ENCODE measurements at regions not wholly inside any gene's neighbourhood (a gene's known extent, or its start where the extent isn't known, plus 50 kb on each side); places are given as distances from the start of the nearest gene placed in this dataset.
A peak's percentile ranks its signal among the peaks of the same experiment; 100 is the strongest.
"Not testable (repeated sequence)": the region's sequence is repeated elsewhere in the genome, so short reads cannot be mapped to it uniquely, and the experiment has no call there.

- intact Hi-C loops (cut with DNase I): no loop called here
- DNase-seq (no peak), ATAC-seq (no peak)
These were observed 547.7 kb downstream of the KCNJ2 start for GRCh38 chr17:70717042-70717441.

DNA sequence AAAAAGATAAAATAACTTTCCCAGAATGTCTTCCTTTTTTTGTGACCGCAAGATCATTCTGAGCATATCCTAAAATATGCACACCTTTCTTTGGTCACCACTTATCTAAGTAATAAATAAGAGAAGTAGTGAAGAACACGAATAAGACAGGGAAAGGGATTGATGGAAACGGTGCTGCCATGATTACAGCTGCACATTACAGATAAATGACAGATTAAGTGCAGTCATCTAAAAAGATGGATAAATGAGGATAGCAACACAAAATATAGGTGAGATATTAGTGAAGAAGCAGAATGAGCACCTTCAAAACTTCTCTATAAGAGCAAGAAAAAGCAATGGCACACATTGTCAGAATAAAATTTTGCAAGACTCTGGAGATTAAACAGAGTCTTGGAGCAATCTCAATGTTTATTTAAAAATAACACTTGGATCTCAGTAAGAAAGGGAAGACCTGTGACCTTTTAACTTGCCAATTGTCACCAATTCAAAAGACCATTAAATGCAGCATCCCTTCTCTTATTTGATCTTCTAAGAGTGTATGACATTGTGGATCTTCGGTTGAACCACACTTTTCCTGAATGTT lies 567.1 kb downstream of the KCNJ2 start:
- DNase-seq: no peak
- no peak for ATAC-seq
- intact Hi-C loops (cut with DNase I): no loop called here

DNA sequence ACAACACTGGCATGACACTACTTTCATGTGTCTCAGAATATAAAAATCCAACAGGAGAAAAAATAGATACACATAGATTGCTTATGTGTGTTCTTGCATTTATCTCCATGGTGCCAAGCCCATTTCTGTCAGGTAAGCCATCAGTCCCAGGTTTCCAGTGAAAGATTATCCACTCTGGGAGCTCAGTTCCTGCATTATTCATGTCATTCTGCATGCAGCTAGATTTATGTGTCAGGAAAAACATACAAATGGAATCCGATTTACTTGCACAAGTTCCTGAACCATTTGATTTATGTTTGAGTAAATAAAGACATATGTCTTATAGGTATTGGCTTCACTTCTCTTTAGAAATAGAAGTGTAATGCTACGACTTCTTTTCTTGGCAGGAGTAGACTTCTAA lies 569.7 kb downstream of the KCNJ2 start:
- intact Hi-C loops (cut with DNase I): no loop called here
- DNase-seq: no peak
- no peak for ATAC-seq

- intact Hi-C loops (cut with DNase I); ATAC-seq; DNase-seq: not testable (repeated sequence)
These were observed 577.2 kb downstream of the KCNJ2 start for GRCh38 chr17:70746574-70746973.

- intact Hi-C loops (cut with DNase I): no loop called here
- ATAC-seq (no peak), DNase-seq (no peak)
These were observed 581.7 kb downstream of the KCNJ2 start for GRCh38 chr17:70750983-70751382.

GRCh38 chr17:70752461-70752860 lies 583.1 kb downstream of the KCNJ2 start:
- ATAC-seq; DNase-seq; intact Hi-C loops (cut with DNase I): not testable (repeated sequence)

DNA sequence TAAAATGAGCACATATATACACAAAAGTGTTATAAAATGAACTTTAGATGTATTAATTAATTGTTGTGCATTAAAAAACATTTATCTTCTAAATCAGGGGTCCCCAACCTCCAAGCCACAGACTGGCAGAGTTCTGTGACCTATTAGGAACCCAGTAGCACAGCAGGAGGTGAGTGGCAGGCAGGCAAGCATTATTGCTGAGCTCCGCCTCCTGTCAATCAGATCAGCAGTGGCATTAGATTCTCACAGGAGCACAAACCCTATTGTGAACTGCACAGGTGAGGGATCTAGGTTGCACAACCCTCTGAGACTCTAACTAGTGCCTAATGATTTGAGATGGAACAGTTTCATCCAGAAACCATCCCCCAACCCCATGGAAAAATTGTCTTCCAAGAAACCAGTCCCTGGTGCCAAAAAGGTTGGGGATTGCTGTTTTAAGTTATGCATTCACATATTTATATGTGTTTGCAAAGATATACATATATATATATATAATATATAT lies 583.7 kb downstream of the KCNJ2 start:
- intact Hi-C loops (cut with DNase I): no loop called here
- no peak for ATAC-seq
- no peak for DNase-seq

GRCh38 chr17:70763018-70763417 lies 593.7 kb downstream of the KCNJ2 start:
- DNase-seq (no peak), ATAC-seq (no peak)
- intact Hi-C loops (cut with DNase I): loop anchor here in 1 of 2 donors (10.0 kb wide), 1 partner anchor 1772 kb away; no protein-coding TSS in a partner anchor

GRCh38 chr17:70767102-70767701 lies 597.9 kb downstream of the KCNJ2 start:
- no peak for DNase-seq
- ATAC-seq: no peak
- intact Hi-C loops (cut with DNase I): loop anchor here in 1 of 2 donors (10.0 kb wide), 1 partner anchor 1768 kb away; no protein-coding TSS in a partner anchor

- ATAC-seq (no peak), DNase-seq (no peak)
- intact Hi-C loops (cut with DNase I): loop anchor here in 1 of 2 donors (10.0 kb wide), 1 partner anchor 1765 kb away; no protein-coding TSS in a partner anchor
These were observed 600.6 kb downstream of the KCNJ2 start for GRCh38 chr17:70769956-70770355.

GRCh38 chr17:70771804-70772386 lies 602.6 kb downstream of the KCNJ2 start:
- ATAC-seq (no peak), DNase-seq (no peak)
- intact Hi-C loops (cut with DNase I): no loop called here

DNA sequence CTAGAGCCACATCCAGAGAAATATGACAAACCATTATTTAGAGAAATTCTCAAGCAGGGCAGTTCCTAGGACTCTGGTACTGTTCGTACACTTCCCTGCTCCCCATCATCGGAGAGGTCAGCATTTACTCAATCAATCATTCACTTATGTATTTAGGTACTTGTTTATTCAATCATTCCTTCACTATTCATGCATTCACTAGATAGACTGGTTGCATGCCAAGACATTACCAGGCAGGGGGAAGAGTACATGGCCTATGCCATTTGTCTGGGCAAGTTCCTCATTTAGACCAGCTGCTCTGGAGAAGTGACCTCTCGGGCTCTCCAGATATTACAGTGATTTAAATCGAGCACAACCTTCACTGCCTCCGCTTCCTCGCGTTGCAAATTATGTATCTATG lies 603.4 kb downstream of the KCNJ2 start:
- intact Hi-C loops (cut with DNase I): no loop called here
- no peak for DNase-seq
- no peak for ATAC-seq

- intact Hi-C loops (cut with DNase I): no loop called here
- ATAC-seq: no peak
- DNase-seq: no peak
These were observed 603.9 kb downstream of the KCNJ2 start for GRCh38 chr17:70773258-70773657.

- no peak for ATAC-seq
- no peak for DNase-seq
- intact Hi-C loops (cut with DNase I): no loop called here
These were observed 605.2 kb downstream of the KCNJ2 start for GRCh38 chr17:70774339-70775117.

DNA sequence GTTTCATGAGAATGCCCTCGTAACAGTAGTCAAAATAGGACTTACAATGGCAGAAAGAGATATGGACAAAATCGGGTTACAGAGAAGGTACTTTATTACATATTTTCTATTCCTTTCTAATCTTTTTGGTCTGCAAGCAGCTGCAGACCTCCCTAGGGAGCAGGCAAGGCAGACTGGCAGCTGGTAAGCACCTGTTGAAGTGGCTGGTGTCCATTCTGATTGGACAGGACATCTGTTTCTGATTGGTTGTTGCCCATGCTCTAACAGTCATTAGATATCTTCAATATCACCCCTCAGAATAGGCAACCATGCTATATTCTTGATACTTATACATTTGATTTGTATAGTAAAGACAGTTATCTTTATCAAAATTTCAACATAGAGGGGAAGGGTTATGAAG lies 606.3 kb downstream of the KCNJ2 start:
- DNase-seq (no peak), ATAC-seq (peak in 1 of 2 donors; percentile 37)
- intact Hi-C loops (cut with DNase I): no loop called here

DNA sequence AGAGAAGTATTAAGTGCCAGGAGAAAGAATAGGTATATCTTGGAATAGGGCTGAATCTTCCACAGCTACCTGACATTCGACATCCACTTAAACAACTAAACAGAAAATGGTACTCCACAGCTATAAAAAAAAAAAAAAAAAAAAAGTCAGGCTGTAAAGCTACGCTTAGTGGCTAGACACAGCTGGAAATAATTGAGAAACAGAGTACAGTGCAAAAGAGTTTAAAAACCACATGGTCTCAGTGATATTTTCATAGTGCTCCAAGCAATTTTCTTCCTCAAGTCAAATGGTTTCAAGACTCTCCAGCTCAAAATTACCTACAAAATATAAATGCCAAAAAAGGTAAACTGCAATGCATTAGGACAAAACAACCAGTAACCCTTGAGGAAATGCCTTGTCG lies 607.1 kb downstream of the KCNJ2 start:
- ATAC-seq (no peak), DNase-seq (no peak)
- intact Hi-C loops (cut with DNase I): no loop called here

- no peak for ATAC-seq
- intact Hi-C loops (cut with DNase I): no loop called here
- no peak for DNase-seq
These were observed 610.7 kb downstream of the KCNJ2 start for GRCh38 chr17:70780031-70780430.

- no peak for ATAC-seq
- intact Hi-C loops (cut with DNase I): no loop called here
- DNase-seq: no peak
These were observed 616.7 kb downstream of the KCNJ2 start for GRCh38 chr17:70786081-70786480.

DNA sequence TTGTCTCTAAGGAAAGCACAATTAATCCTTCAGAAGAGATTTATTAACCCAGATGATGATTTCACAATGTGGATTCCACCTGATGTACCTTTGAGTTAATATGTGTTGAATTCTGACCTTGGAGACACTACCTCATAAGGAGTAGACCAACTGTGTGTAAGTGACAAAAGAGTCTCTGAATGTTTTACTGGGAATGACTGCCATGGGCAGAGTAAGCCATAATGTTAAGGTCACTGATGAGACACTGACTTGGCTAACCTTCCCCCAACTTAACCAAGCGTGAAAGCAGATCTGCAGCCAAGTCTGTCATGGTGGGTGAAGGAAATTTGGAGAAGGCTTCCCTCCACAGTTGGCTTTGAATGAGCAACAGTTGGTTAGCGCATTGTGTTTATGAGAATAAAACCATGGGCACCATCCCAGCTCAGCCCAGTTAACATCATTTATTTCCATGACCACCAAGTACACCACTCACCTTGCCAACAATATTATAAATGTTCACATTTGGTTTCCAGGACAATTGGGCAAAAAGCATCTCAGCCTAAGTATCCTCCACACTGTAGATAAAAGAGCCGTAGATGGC lies 618.5 kb downstream of the KCNJ2 start:
- ATAC-seq: no peak
- DNase-seq: no peak
- intact Hi-C loops (cut with DNase I): no loop called here
